Peyer's patch (tissue), 4 donors: ENCODE measurements at regions not wholly inside any gene's neighbourhood (a gene's known extent, or its start where the extent isn't known, plus 50 kb on each side); places are given as distances from the start of the nearest gene placed in this dataset.

Source experiments
- DNase-seq, 3 donors: peaks; one replicate each; pipeline ENCODE4 v3.0.0-alpha.2; 2017 to 2019
- H3K27ac ChIP-seq, 4 donors: fragments of 200-600 bp; sonication (generic); one replicate each; pipeline ENCODE4 v1.5.1; 2016 to 2019
- H3K27me3 ChIP-seq, 2 donors: fragments of 200-600 bp; sonication (generic); one replicate each; pipeline ENCODE4 v1.5.1; 2019
- H3K36me3 ChIP-seq, 3 donors: fragments of 200-600 bp; sonication (generic); one replicate each; pipeline ENCODE4 v1.5.1; 2016 to 2019
- H3K4me1 ChIP-seq, 4 donors: fragments of 200-600 bp; sonication (generic); one replicate each; pipeline ENCODE4 v1.5.1; 2016 to 2019
- H3K4me3 ChIP-seq, 4 donors: fragments of 200-600 bp; sonication (generic); 1 replicate in 3 of 4; 2 replicates in 1 of 4; pipeline ENCODE4 v1.5.1; 2016 to 2019; ENCODE audit warnings: mild to moderate bottlenecking in 1 of 4
- H3K9me3 ChIP-seq, 4 donors: fragments of 200-600 bp; sonication (generic); one replicate each; pipeline ENCODE4 v1.5.1; 2016 to 2019; ENCODE audit warnings: mild to moderate bottlenecking in 1 of 4
- CTCF ChIP-seq, 6 experiments: fragments of 450-650 bp in 4 of 6; fragments of 200-600 bp in 2 of 6; sonication (generic) in 1 of 6; IDR thresholded peaks; one replicate each; pipeline ENCODE4 v1.5.1; 2017 to 2019; ENCODE audit warnings: antibody characterized with exemption in 6 of 6, mild to moderate bottlenecking in 3 of 6, moderate library complexity in 1 of 6
- POLR2A ChIP-seq, 2 donors: fragments of 450-650 bp; IDR thresholded peaks; one replicate each; pipeline ENCODE4 v1.5.1; 2017; ENCODE audit warnings: antibody characterized with exemption in 2 of 2, mild to moderate bottlenecking in 2 of 2, moderate library complexity in 2 of 2

- DNase-seq, result no peak
- Histone ChIP-seq H3K27ac (no peak overlapping the region), H3K4me3 (no peak overlapping the region), H3K27me3 (no peaks in the 10 kb centered on the region), H3K4me1 (no peaks in the 10 kb centered on the region), H3K36me3 (no peaks in the 10 kb centered on the region), H3K9me3 (no peaks in the 10 kb centered on the region)
- TF ChIP-seq CTCF (IDR thresholded peaks at IDR 0.05), result no peak
Measured at GRCh38 chr21:15379776-15380175, 315.0 kb upstream of the NRIP1 start.

- no peak for DNase-seq
- no peaks in the 10 kb centered on the region for H3K36me3 ChIP-seq
- H3K27ac ChIP-seq, result no peak overlapping the region
- H3K4me3 ChIP-seq, result no peak overlapping the region
- H3K27me3 ChIP-seq, result no peaks in the 10 kb centered on the region
- TF ChIP-seq POLR2A (IDR thresholded peaks at IDR 0.05) (no peak), CTCF (IDR thresholded peaks at IDR 0.05) (no peak)
- no peaks in the 10 kb centered on the region for H3K4me1 ChIP-seq
- no peaks in the 10 kb centered on the region for H3K9me3 ChIP-seq
Measured at GRCh38 chr21:15383588-15383987, 318.8 kb upstream of the NRIP1 start.

GRCh38 chr21:15390049-15390448, 325.2 kb upstream of the NRIP1 start:
- no peaks in the 10 kb centered on the region for H3K27me3 ChIP-seq
- DNase-seq, result no peak

GRCh38 chr21:15397258-15397657, 332.5 kb upstream of the NRIP1 start:
- TF ChIP-seq POLR2A (IDR thresholded peaks at IDR 0.05), result no peak
- TF ChIP-seq CTCF (IDR thresholded peaks at IDR 0.05), result no peak
- DNase-seq, result no peak
- H3K4me3 ChIP-seq, result no peak overlapping the region
- H3K9me3 ChIP-seq, result no peaks in the 10 kb centered on the region
- H3K27me3 ChIP-seq, result no peaks in the 10 kb centered on the region
- no peaks in the 10 kb centered on the region for H3K4me1 ChIP-seq
- no peaks in the 10 kb centered on the region for H3K36me3 ChIP-seq
- H3K27ac ChIP-seq, result no peak overlapping the region

More at GRCh38 chr21:15390049-15390448, 325.2 kb upstream of the NRIP1 start:
- Histone ChIP-seq H3K36me3 (no peaks in the 10 kb centered on the region), H3K27ac (no peak overlapping the region), H3K4me3 (no peak overlapping the region), H3K9me3 (no peaks in the 10 kb centered on the region), H3K4me1 (no peaks in the 10 kb centered on the region)
- TF ChIP-seq CTCF (IDR thresholded peaks at IDR 0.05) (no peak), POLR2A (IDR thresholded peaks at IDR 0.05) (no peak)

- Histone ChIP-seq H3K36me3 (no peaks in the 10 kb centered on the region), H3K27me3 (no peaks in the 10 kb centered on the region), H3K4me1 (no peaks in the 10 kb centered on the region), H3K27ac (no peak overlapping the region), H3K4me3 (no peak overlapping the region), H3K9me3 (no peaks in the 10 kb centered on the region)
- TF ChIP-seq POLR2A (IDR thresholded peaks at IDR 0.05) (no peak), CTCF (IDR thresholded peaks at IDR 0.05) (no peak)
- no peak for DNase-seq
Measured at GRCh38 chr21:15400905-15401304, 328.9 kb upstream of the USP25 start.

GRCh38 chr21:15401331-15401730, 328.5 kb upstream of the USP25 start:
- no peaks in the 10 kb centered on the region for H3K27me3 ChIP-seq
- no peak for TF ChIP-seq CTCF (IDR thresholded peaks at IDR 0.05)
- TF ChIP-seq POLR2A (IDR thresholded peaks at IDR 0.05), result no peak
- H3K27ac ChIP-seq, result no peak overlapping the region
- H3K9me3 ChIP-seq, result no peaks in the 10 kb centered on the region
- no peaks in the 10 kb centered on the region for H3K36me3 ChIP-seq
- no peak for DNase-seq
- no peak overlapping the region for H3K4me3 ChIP-seq
- no peaks in the 10 kb centered on the region for H3K4me1 ChIP-seq
